ENCODE measurements at regions not wholly inside any gene's neighbourhood (a gene's known extent, or its start where the extent isn't known, plus 50 kb on each side); places are given as distances from the start of the nearest gene placed in this dataset.

- Histone ChIP-seq H3K36me3 (ENCODE audit: control insufficient read depth, insufficient read depth, low read length) (no peaks in the 10 kb centered on the region), H3K9me3 (ENCODE audit: control insufficient read depth, low read length) (no peaks in the 10 kb centered on the region), H3K4me3 (ENCODE audit: low read length) (no peak overlapping the region), H3K4me1 (ENCODE audit: control insufficient read depth, insufficient read depth, low read length) (no peaks in the 10 kb centered on the region), H3K9ac (ENCODE audit: low read length) (no peak overlapping the region), H3K27me3 (ENCODE audit: control insufficient read depth, insufficient read depth, low read length) (peaks cover 14% of the 10 kb centered on the region)
These were observed 101.0 kb upstream of the LPP start for GRCh38 chr3:188053036-188053340.

- Histone ChIP-seq H3K4me1 (ENCODE audit: control insufficient read depth, insufficient read depth, low read length) (no peaks in the 10 kb centered on the region), H3K9ac (ENCODE audit: low read length) (no peak overlapping the region), H3K27me3 (ENCODE audit: control insufficient read depth, insufficient read depth, low read length) (peaks cover 19% of the 10 kb centered on the region), H3K9me3 (ENCODE audit: control insufficient read depth, low read length) (no peaks in the 10 kb centered on the region), H3K36me3 (ENCODE audit: control insufficient read depth, insufficient read depth, low read length) (no peaks in the 10 kb centered on the region), H3K4me3 (ENCODE audit: low read length) (no peak overlapping the region)
These were observed 100.1 kb upstream of the LPP start for GRCh38 chr3:188053710-188054380.

DNA sequence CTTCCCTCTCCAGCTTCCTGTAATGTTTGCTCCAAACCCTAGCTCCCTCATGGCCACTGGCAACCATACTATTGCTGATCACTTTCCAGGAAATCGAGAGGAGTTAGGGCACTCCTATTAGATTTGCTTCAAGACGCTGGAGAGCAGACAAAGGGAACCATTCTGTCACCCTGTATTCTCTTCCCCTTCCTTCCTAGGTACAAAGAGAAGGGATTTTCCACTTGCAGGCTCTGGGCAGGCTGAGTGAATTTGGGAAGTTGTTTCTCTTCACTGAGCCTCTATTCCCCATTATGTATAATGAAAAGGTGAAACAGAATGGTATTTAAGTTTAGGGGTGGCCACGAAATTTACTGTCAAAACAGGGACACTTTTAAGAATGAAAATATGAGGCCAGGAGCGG lies 99.4 kb upstream of the LPP start:
- H3K4me1 ChIP-seq (ENCODE audit: control insufficient read depth, insufficient read depth, low read length) = no peaks in the 10 kb centered on the region
- H3K27me3 ChIP-seq (ENCODE audit: control insufficient read depth, insufficient read depth, low read length) = peaks cover 16% of the 10 kb centered on the region
- no peaks in the 10 kb centered on the region for H3K36me3 ChIP-seq (ENCODE audit: control insufficient read depth, insufficient read depth, low read length)
- H3K4me3 ChIP-seq (ENCODE audit: low read length) = no peak overlapping the region
- H3K9ac ChIP-seq (ENCODE audit: low read length) = no peak overlapping the region
- H3K9me3 ChIP-seq (ENCODE audit: control insufficient read depth, low read length) = no peaks in the 10 kb centered on the region

DNA sequence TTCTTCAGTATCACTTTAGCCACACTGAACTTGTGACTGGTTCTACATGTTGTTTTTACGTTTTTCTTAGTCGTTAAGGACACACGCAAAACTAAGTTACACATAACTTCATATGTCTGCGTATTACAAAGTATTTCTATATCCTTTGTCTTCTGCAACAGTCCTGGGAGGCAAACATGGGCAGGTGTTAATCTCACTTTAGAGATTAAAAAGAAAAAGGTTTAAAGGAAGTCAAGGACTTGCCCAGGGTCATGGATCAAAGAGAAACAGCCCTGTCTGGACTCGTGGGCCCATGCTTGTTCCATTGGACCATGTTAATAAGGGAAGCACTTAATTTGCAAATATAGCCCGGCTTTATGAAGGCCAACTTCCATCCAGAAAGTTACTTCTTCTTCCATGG lies 98.6 kb upstream of the LPP start:
- Histone ChIP-seq H3K4me1 (ENCODE audit: control insufficient read depth, insufficient read depth, low read length) (no peaks in the 10 kb centered on the region), H3K27me3 (ENCODE audit: control insufficient read depth, insufficient read depth, low read length) (peaks cover 11% of the 10 kb centered on the region), H3K4me3 (ENCODE audit: low read length) (no peak overlapping the region), H3K36me3 (ENCODE audit: control insufficient read depth, insufficient read depth, low read length) (no peaks in the 10 kb centered on the region), H3K9ac (ENCODE audit: low read length) (no peak overlapping the region), H3K9me3 (ENCODE audit: control insufficient read depth, low read length) (no peaks in the 10 kb centered on the region)

DNA sequence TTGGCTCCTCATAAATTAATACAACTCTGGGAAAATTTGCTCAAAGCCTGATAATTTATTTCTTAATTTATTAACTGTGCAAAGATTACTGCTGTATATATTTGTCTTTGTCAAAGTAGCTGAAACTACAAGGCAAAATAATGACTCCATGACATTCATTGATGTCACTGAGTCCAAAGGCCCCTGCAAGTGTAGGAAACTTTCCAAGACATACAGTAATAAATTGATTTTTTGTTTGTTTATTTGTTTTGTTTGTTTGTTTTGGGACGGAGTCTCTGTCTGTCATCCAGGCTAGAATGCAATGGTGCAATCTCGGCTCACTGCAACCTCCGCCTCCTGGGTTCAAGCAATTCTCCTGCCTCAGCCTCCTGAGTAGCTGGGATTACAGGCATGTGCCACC lies 96.8 kb upstream of the LPP start:
- Histone ChIP-seq H3K9me3 (ENCODE audit: control insufficient read depth, low read length) (no peaks in the 10 kb centered on the region), H3K27me3 (ENCODE audit: control insufficient read depth, insufficient read depth, low read length) (peaks cover 20% of the 10 kb centered on the region), H3K4me1 (ENCODE audit: control insufficient read depth, insufficient read depth, low read length) (no peaks in the 10 kb centered on the region), H3K36me3 (ENCODE audit: control insufficient read depth, insufficient read depth, low read length) (no peaks in the 10 kb centered on the region), H3K4me3 (ENCODE audit: low read length) (no peak overlapping the region), H3K9ac (ENCODE audit: low read length) (no peak overlapping the region)

DNA sequence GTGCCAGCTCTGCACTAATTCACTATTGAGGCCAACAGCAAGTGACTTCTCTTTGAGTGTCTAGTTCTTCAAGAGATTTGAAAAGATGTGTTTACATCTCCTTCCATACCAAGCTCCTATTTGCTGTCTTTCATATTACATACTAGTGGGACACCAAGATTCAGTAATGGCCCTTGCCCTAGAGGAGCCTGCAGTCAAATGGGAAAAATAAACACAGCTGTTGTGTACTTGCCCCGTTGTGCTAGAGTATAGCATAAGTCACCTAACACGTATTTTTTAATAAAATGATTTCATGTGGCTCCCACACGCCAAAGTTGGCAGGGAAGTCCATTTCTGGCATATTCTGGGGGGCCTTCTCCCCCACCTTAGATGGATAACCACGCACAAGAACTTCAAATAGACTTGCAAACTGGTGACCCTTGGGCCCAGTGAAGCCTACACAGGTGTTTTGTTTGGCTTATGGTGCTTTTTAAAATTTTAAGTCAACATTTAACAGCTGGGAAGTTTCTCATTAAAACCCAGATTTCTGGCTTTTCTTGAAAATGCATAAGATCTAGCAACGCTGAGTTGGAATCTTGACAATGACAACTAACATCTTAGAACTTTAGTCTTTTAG lies 95.3 kb upstream of the LPP start:
- Histone ChIP-seq H3K9me3 (ENCODE audit: control insufficient read depth, low read length) (no peaks in the 10 kb centered on the region), H3K9ac (ENCODE audit: low read length) (no peak overlapping the region), H3K4me3 (ENCODE audit: low read length) (no peak overlapping the region), H3K27me3 (ENCODE audit: control insufficient read depth, insufficient read depth, low read length) (peaks cover 14% of the 10 kb centered on the region), H3K36me3 (ENCODE audit: control insufficient read depth, insufficient read depth, low read length) (no peaks in the 10 kb centered on the region), H3K4me1 (ENCODE audit: control insufficient read depth, insufficient read depth, low read length) (no peaks in the 10 kb centered on the region)

- Histone ChIP-seq H3K4me3 (ENCODE audit: low read length) (no peak overlapping the region), H3K27me3 (ENCODE audit: control insufficient read depth, insufficient read depth, low read length) (peaks cover 14% of the 10 kb centered on the region), H3K36me3 (ENCODE audit: control insufficient read depth, insufficient read depth, low read length) (no peaks in the 10 kb centered on the region), H3K9ac (ENCODE audit: low read length) (no peak overlapping the region), H3K9me3 (ENCODE audit: control insufficient read depth, low read length) (no peaks in the 10 kb centered on the region), H3K4me1 (ENCODE audit: control insufficient read depth, insufficient read depth, low read length) (peaks cover under 1% of the 10 kb centered on the region)
These were observed 94.6 kb upstream of the LPP start for GRCh38 chr3:188059351-188059750.

- no peak overlapping the region for H3K9ac ChIP-seq (ENCODE audit: low read length)
- H3K4me3 ChIP-seq (ENCODE audit: low read length) = no peak overlapping the region
- H3K9me3 ChIP-seq (ENCODE audit: control insufficient read depth, low read length) = no peaks in the 10 kb centered on the region
- H3K27me3 ChIP-seq (ENCODE audit: control insufficient read depth, insufficient read depth, low read length) = peaks cover 14% of the 10 kb centered on the region
- peaks cover 10% of the 10 kb centered on the region for H3K4me1 ChIP-seq (ENCODE audit: control insufficient read depth, insufficient read depth, low read length)
- no peaks in the 10 kb centered on the region for H3K36me3 ChIP-seq (ENCODE audit: control insufficient read depth, insufficient read depth, low read length)
These were observed 93.6 kb upstream of the LPP start for GRCh38 chr3:188060264-188060835.

DNA sequence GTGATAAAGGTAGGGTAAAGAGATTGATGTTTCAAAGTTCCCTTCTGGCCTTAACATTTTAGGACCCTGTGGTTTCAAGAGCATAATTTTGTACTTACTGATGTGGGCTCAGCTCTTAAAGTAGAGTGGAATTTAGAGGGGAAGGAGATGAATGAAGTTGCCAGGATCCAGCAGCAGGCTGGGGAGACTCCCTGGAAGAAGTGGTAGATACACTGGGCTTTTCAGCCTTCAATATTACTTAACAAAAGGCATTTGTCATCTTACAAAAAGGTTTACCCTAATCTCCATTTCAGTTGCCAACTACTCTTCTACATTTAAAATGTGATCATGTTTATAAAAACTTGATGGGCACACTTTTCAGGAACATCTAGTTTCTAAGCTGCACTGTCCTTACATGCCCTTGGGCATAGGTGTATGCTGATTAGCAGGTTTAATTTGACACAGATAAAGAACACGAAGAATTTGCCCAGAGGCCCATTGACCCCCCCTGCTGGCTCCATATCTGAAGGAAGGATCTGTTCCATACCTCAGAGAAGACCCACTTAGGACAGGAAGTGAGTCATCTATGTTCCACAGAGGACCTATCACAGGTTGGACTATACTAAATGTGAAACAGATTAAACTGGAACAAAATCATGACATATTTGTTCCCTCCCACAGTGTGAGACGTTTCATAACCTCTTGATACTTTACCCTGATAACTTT lies 93.0 kb upstream of the LPP start:
- no peak overlapping the region for H3K9ac ChIP-seq (ENCODE audit: low read length)
- H3K36me3 ChIP-seq (ENCODE audit: control insufficient read depth, insufficient read depth, low read length) = no peaks in the 10 kb centered on the region
- no peaks in the 10 kb centered on the region for H3K9me3 ChIP-seq (ENCODE audit: control insufficient read depth, low read length)
- H3K27me3 ChIP-seq (ENCODE audit: control insufficient read depth, insufficient read depth, low read length) = peaks cover 14% of the 10 kb centered on the region
- no peak overlapping the region for H3K4me3 ChIP-seq (ENCODE audit: low read length)
- peaks cover 16% of the 10 kb centered on the region for H3K4me1 ChIP-seq (ENCODE audit: control insufficient read depth, insufficient read depth, low read length)

GRCh38 chr3:188062216-188062615 lies 91.7 kb upstream of the LPP start:
- H3K4me1 ChIP-seq (ENCODE audit: control insufficient read depth, insufficient read depth, low read length) = peaks cover 16% of the 10 kb centered on the region
- H3K9me3 ChIP-seq (ENCODE audit: control insufficient read depth, low read length) = no peaks in the 10 kb centered on the region
- no peak overlapping the region for H3K9ac ChIP-seq (ENCODE audit: low read length)
- H3K36me3 ChIP-seq (ENCODE audit: control insufficient read depth, insufficient read depth, low read length) = no peaks in the 10 kb centered on the region
- no peak overlapping the region for H3K4me3 ChIP-seq (ENCODE audit: low read length)
- H3K27me3 ChIP-seq (ENCODE audit: control insufficient read depth, insufficient read depth, low read length) = peaks cover 20% of the 10 kb centered on the region

DNA sequence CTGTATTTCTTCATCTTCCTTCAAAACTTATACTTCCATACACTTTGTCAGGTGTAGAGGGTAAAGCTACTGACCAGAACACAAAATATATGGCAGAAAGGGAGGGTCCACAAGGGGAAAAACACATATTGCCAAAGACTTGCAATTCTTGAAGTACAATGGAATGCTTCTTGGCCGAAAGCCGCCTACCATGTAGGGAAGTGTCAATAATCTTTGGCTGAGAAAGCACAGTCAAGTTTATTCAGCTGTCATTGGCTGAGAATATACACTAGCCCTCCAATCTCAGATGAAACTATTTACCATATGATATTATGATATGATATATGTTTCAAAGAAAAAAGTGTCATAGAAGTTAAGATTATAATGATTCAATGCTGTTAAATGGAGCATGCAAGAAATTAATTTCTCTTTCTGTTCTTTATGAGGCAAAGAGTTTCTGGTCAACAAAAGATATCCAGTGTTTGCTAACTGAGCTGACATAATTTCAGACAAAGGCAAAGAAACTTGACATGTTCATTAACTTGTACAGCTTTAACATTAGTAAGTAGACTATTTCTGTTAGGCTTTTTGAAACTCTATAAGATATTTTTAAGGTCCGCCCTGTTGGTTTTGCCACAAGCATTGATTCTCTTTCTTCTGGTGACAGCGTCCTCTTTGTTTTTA lies 89.0 kb upstream of the LPP start:
- H3K9ac ChIP-seq (ENCODE audit: low read length) = no peak overlapping the region
- H3K36me3 ChIP-seq (ENCODE audit: control insufficient read depth, insufficient read depth, low read length) = no peaks in the 10 kb centered on the region
- H3K9me3 ChIP-seq (ENCODE audit: control insufficient read depth, low read length) = no peaks in the 10 kb centered on the region
- peaks cover 28% of the 10 kb centered on the region for H3K27me3 ChIP-seq (ENCODE audit: control insufficient read depth, insufficient read depth, low read length)
- H3K4me3 ChIP-seq (ENCODE audit: low read length) = no peak overlapping the region
- peaks cover 16% of the 10 kb centered on the region for H3K4me1 ChIP-seq (ENCODE audit: control insufficient read depth, insufficient read depth, low read length)

DNA sequence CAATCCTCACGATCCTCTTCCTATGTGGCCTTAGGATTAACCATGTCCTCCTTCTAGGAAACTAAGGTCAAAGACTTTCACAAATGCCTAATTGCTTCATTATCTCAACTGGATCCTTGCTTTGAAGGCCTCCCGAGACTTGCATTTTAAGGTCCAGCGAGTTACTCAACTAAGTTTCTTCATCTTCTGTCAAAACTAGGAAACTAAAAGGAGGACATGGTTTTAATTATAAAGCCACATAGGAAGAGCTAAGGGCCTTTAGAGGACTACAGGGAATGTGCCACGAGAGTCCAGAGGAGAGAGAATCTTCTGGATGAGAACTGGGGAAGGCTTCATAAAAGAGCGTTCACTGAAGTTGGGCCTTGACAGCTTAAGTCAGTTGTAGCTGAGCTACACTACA lies 87.8 kb upstream of the LPP start:
- no peak overlapping the region for H3K9ac ChIP-seq (ENCODE audit: low read length)
- no peak overlapping the region for H3K4me3 ChIP-seq (ENCODE audit: low read length)
- peaks cover 24% of the 10 kb centered on the region for H3K27me3 ChIP-seq (ENCODE audit: control insufficient read depth, insufficient read depth, low read length)
- H3K36me3 ChIP-seq (ENCODE audit: control insufficient read depth, insufficient read depth, low read length) = no peaks in the 10 kb centered on the region
- peaks cover 16% of the 10 kb centered on the region for H3K4me1 ChIP-seq (ENCODE audit: control insufficient read depth, insufficient read depth, low read length)
- no peaks in the 10 kb centered on the region for H3K9me3 ChIP-seq (ENCODE audit: control insufficient read depth, low read length)

All from mucosa of stomach (tissue), 1 donor.